HFF-Myc (cell line): ENCODE measurements at regions not wholly inside any gene's neighbourhood (a gene's known extent, or its start where the extent isn't known, plus 50 kb on each side); places are given as distances from the start of the nearest gene placed in this dataset.

ENCODE experiments used
- DNase-seq: peaks from one replicate; pipeline ENCODE4 v3.0.0-alpha.2; 2011; ENCODE audit warnings: low read depth; ENCODE audit errors: extremely low read depth
- H3K4me3 ChIP-seq: replicated peaks from 2 replicates; pipeline ENCODE4 v1.5.1; 2011; ENCODE audit warnings: low read depth, mild to moderate bottlenecking, control low read depth, low read length
- TF ChIP-seq, protein P1 (sequence below): IDR thresholded peaks from 2 replicates; pipeline ENCODE4 v1.5.1; 2012; ENCODE audit warnings: mild to moderate bottlenecking, low read depth, low read length, control low read depth; ENCODE audit errors: missing control alignments

DNA sequence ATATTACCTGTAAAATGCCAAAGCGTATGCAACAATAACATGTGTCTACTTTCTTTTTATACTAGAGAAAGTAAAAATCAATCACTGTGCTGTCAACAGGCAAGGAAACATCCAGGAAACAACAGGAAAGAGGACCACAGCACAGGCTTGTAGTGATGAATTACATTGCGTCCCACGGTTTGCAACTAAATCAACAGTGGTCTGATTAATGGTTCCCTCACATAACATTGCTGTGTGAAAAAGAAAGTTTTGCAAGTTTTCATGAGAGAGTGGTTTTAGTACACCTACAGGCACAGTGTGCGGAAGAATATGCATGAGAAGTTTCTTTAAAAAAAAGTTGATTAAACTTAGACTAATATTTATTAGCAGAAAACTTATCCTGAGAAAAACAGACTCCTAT lies 329.5 kb upstream of the HSF2 start:
- TF ChIP-seq, protein P1, sequence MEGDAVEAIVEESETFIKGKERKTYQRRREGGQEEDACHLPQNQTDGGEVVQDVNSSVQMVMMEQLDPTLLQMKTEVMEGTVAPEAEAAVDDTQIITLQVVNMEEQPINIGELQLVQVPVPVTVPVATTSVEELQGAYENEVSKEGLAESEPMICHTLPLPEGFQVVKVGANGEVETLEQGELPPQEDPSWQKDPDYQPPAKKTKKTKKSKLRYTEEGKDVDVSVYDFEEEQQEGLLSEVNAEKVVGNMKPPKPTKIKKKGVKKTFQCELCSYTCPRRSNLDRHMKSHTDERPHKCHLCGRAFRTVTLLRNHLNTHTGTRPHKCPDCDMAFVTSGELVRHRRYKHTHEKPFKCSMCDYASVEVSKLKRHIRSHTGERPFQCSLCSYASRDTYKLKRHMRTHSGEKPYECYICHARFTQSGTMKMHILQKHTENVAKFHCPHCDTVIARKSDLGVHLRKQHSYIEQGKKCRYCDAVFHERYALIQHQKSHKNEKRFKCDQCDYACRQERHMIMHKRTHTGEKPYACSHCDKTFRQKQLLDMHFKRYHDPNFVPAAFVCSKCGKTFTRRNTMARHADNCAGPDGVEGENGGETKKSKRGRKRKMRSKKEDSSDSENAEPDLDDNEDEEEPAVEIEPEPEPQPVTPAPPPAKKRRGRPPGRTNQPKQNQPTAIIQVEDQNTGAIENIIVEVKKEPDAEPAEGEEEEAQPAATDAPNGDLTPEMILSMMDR: no peak
- DNase-seq: no peak

DNA sequence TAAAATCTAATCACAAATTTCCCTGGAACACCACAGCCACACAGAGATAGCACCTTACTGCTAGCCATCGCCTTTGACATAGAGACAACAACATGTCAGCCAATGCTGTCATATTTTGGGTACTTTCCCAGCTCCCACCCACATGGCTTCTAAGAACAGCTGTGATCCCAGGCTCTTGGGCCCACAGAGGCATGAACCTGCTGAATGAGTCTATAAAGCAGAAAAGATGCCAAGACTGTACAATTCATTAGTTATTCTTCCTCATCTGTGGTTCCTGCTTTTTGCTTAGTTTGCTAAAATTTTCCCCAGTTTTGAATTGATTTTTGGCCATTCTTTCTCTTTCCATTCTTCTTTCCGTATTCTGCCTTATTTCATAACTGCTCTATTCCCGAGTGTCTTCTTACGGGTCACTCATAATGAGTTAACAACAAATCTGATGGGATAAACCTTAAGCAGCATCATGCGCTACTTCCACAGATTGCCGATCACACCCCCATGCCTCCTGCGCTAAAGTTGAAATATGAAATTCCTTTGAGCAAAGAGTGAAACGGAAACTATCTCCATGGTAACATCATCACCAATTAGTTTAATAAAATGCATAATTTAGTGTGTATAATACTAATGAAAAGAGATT lies 327.3 kb upstream of the HSF2 start:
- no peak for DNase-seq
- H3K4me3 ChIP-seq: no peak overlapping the region
- TF ChIP-seq, protein P1: no peak

More for the DNA sequence above, 329.5 kb upstream of the HSF2 start:
- no peak overlapping the region for H3K4me3 ChIP-seq

- no peak overlapping the region for H3K4me3 ChIP-seq
- TF ChIP-seq, protein P1: no peak
- DNase-seq: no peak
Observed at GRCh38 chr6:122075084-122075838, 324.2 kb upstream of the HSF2 start.

DNA sequence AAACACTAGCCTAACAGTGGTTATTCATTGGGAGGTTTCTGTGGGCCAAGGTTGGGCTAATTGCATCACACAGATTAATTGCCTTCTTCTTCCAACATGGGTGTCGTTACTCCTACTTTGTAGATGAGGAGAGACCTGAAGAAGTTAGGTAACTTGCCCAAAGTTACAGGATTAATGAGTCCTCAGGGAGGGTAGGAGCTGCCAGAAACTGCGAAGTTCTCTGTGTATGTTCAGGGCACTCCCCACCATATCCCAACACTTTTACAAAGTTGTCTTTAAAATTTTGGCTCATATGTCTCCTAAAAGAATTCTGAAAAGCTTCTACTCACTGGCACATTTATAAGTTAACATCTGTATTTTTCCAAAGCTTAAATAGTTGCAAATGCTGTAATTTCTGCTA lies 323.5 kb upstream of the HSF2 start:
- TF ChIP-seq, protein P1: no peak
- DNase-seq: no peak
- no peak overlapping the region for H3K4me3 ChIP-seq

GRCh38 chr6:122077603-122078002 lies 321.8 kb upstream of the HSF2 start:
- DNase-seq: no peak
- TF ChIP-seq, protein P1: no peak
- no peak overlapping the region for H3K4me3 ChIP-seq

DNA sequence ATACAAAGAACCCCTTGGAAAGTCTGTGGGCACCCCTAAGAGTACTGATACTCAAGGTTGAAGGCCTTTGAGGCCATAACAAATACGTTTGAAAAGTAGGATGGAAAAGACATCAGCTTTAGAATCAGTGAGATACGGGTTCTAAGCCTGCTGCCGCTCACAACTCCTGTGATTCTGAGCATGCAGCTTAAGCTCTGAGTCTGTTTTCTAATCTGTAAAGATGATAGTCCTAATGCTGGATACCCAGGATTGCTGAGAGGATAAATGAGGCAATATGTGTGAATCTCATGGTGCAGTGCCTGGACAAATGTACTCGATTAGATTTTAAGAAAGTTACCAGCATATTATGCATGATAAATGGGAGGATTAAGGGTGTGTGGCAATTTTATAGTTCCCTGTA lies 321.0 kb upstream of the HSF2 start:
- no peak overlapping the region for H3K4me3 ChIP-seq
- TF ChIP-seq, protein P1: no peak
- DNase-seq: no peak

DNA sequence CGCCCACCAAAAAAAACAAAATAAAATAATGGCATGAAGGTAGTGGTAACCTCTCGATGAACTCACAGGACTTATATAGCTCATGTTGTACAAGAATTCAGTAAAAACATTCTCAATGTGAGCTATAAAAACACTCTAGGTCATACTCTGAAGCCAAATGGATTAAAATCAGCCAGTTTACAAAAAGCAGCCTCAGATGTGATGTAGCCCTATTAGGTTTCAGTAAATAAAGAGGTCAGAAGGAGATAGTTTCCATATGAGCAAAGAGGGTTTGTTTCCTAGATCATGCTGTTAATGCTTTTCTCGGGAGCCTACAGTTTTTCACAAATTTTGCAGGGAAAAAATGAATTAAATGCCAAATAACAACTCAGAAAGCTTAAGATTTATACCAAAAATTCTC lies 319.5 kb upstream of the HSF2 start:
- no peak overlapping the region for H3K4me3 ChIP-seq
- DNase-seq: no peak
- TF ChIP-seq, protein P1: no peak
